Type B pancreatic cell (in vitro differentiated cells): ENCODE measurements at regions not wholly inside any gene's neighbourhood (a gene's known extent, or its start where the extent isn't known, plus 50 kb on each side); places are given as distances from the start of the nearest gene placed in this dataset.
A peak's percentile ranks its signal among the peaks of the same experiment; 100 is the strongest.

Source experiments
- DNase-seq: peaks from one replicate; pipeline ENCODE4 v3.0.0; 2021; ENCODE audit warnings: mixed read lengths; ENCODE audit not compliant: unreplicated experiment; ENCODE audit errors: extremely low spot score
- H3K27ac Mint-ChIP-seq: 2 replicates; pipeline ENCODE4 v1.8.0; 2021; ENCODE audit warnings: mild to moderate bottlenecking, mixed read lengths
- H3K27me3 Mint-ChIP-seq: 2 replicates; pipeline ENCODE4 v1.8.0; 2021; ENCODE audit warnings: mixed read lengths
- H3K36me3 Mint-ChIP-seq: 2 replicates; pipeline ENCODE4 v1.8.0; 2021; ENCODE audit warnings: mixed read lengths
- H3K4me1 Mint-ChIP-seq: one replicate; pipeline ENCODE4 v1.8.0; 2021; ENCODE audit warnings: mixed read lengths; ENCODE audit not compliant: unreplicated experiment
- H3K4me3 Mint-ChIP-seq: 2 replicates; pipeline ENCODE4 v1.8.0; 2021; ENCODE audit warnings: mild to moderate bottlenecking, mixed read lengths
- H3K9me3 Mint-ChIP-seq: 2 replicates; pipeline ENCODE4 v1.8.0; 2021; ENCODE audit warnings: mixed read lengths
- CTCF ChIP-seq: fragments of 200-600 bp; sonication (generic); conservative IDR thresholded peaks from 2 replicates; pipeline ENCODE4 v1.5.0; 2021; ENCODE audit warnings: antibody characterized with exemption, mild to moderate bottlenecking

- no peaks in the 10 kb centered on the region for H3K27me3 Mint-ChIP-seq
Observed at GRCh38 chr14:55800156-55800785, 220.3 kb downstream of the KTN1 start.

DNA sequence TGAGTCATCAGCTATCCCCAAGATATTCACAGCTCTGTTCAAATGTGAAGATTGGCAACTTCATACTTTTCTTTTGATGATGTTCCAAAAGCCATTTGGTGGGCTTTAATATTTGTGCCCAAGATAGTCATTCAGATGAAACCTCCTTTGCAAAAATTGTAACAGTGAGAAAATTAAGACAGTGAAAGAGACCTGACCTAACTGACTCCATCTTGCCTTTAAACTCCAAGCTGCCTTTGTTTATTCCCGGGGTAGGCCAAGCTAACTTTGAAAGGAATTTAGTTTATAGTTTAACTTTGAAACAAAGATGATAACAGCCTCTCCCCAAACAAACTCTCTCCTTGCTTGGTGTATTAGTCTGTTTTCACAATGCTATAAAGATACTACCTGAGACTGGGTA, 221.1 kb downstream of the KTN1 start:
- no peak for DNase-seq
- TF ChIP-seq CTCF, result no peak
- Mint-ChIP-seq H3K27ac (no peak overlapping the region), H3K4me3 (no peak overlapping the region), H3K9me3 (peaks cover 4% of the 10 kb centered on the region), H3K36me3 (no peaks in the 10 kb centered on the region), H3K4me1 (peaks cover 44% of the 10 kb centered on the region), H3K27me3 (no peaks in the 10 kb centered on the region)

More at GRCh38 chr14:55800156-55800785, 220.3 kb downstream of the KTN1 start:
- Mint-ChIP-seq H3K4me3 (peak overlapping the region; percentile 17), H3K9me3 (peaks cover 4% of the 10 kb centered on the region), H3K4me1 (peaks cover 44% of the 10 kb centered on the region), H3K27ac (no peak overlapping the region), H3K36me3 (no peaks in the 10 kb centered on the region)
- no peak for TF ChIP-seq CTCF
- DNase-seq, result no peak

GRCh38 chr14:55802986-55803872, 223.2 kb downstream of the KTN1 start:
- DNase-seq, result no peak
- no peak overlapping the region for H3K4me3 Mint-ChIP-seq
- H3K36me3 Mint-ChIP-seq, result no peaks in the 10 kb centered on the region
- peaks cover 52% of the 10 kb centered on the region for H3K4me1 Mint-ChIP-seq
- peaks cover 4% of the 10 kb centered on the region for H3K9me3 Mint-ChIP-seq
- TF ChIP-seq CTCF, result no peak
- H3K27ac Mint-ChIP-seq, result no peak overlapping the region
- no peaks in the 10 kb centered on the region for H3K27me3 Mint-ChIP-seq

GRCh38 chr14:55803873-55804553, 224.0 kb downstream of the KTN1 start:
- no peak overlapping the region for H3K4me3 Mint-ChIP-seq
- TF ChIP-seq CTCF, result no peak
- no peak overlapping the region for H3K27ac Mint-ChIP-seq

GRCh38 chr14:55805250-55805649, 225.2 kb downstream of the KTN1 start:
- no peaks in the 10 kb centered on the region for H3K27me3 Mint-ChIP-seq

More at GRCh38 chr14:55803873-55804553, 224.0 kb downstream of the KTN1 start:
- no peak for DNase-seq
- Mint-ChIP-seq H3K4me1 (peaks cover 45% of the 10 kb centered on the region), H3K36me3 (no peaks in the 10 kb centered on the region), H3K9me3 (peaks cover 4% of the 10 kb centered on the region), H3K27me3 (no peaks in the 10 kb centered on the region)

More at GRCh38 chr14:55805250-55805649, 225.2 kb downstream of the KTN1 start:
- DNase-seq, result no peak
- Mint-ChIP-seq H3K4me3 (no peak overlapping the region), H3K36me3 (no peaks in the 10 kb centered on the region), H3K9me3 (peaks cover 4% of the 10 kb centered on the region), H3K27ac (peak overlapping the region; percentile 29), H3K4me1 (peaks cover 36% of the 10 kb centered on the region)
- no peak for TF ChIP-seq CTCF
